IMR-90 (cell line): ENCODE measurements at regions not wholly inside any gene's neighbourhood (a gene's known extent, or its start where the extent isn't known, plus 50 kb on each side); places are given as distances from the start of the nearest gene placed in this dataset.

Source experiments
- ATAC-seq: fragments of 200-7000 bp; cut with Tn5 transposase; 2 replicates; pipeline ENCODE4 v1.9.1; 2020; ENCODE audit warnings: low read depth, mild to moderate bottlenecking, moderate library complexity
- BruUV-seq: library from RNA; stranded (reverse); fragments of 400-500 nt; replicated peaks from 2 replicates; lab custom pipeline; 2021; lab: Mats Ljungman, UMichigan
- CTCF ChIA-PET: fragments of 300-600 bp; formaldehyde crosslinking; extraction: SDS; loops from one replicate; lab custom pipeline; 2021; ENCODE audit warnings: antibody characterized with exemption; lab: Yijun Ruan, JAX
- POLR2A ChIA-PET: fragments of 300-600 bp; sonication (Branson Sonifier 250); formaldehyde crosslinking; loops from one replicate; lab custom pipeline; 2022; ENCODE audit warnings: antibody characterized with exemption; ENCODE audit not compliant: unreplicated experiment; lab: Charles Lee
- DNase-seq: peaks from one replicate; pipeline ENCODE4 v3.0.0; 2013
- H2AFZ ChIP-seq: replicated peaks from 2 replicates; pipeline ENCODE3; 2013; ENCODE audit warnings: low read length, mild to moderate bottlenecking; ENCODE audit not compliant: poor library complexity
- H2AK5ac ChIP-seq: 2 replicates; pipeline ENCODE4 v1.6.1; 2013; ENCODE audit warnings: low read depth, low read length, inconsistent platforms
- H2AK9ac ChIP-seq: replicated peaks from 2 replicates; pipeline ENCODE3; 2013; ENCODE audit warnings: mild to moderate bottlenecking, low read depth, low read length, moderate library complexity; ENCODE audit not compliant: poor library complexity
- H2BK120ac ChIP-seq: 2 replicates; pipeline ENCODE4 v1.6.1; 2013; ENCODE audit warnings: low read depth, low read length, inconsistent platforms
- H2BK15ac ChIP-seq: 3 replicates; pipeline ENCODE4 v1.6.1; 2013; ENCODE audit warnings: low read depth, low read length, inconsistent platforms
- H2BK20ac ChIP-seq: 2 replicates; pipeline ENCODE4 v1.6.1; 2013; ENCODE audit warnings: low read depth, mild to moderate bottlenecking, inconsistent platforms, low read length, moderate library complexity
- H2BK5ac ChIP-seq: 2 replicates; pipeline ENCODE4 v1.6.1; 2013; ENCODE audit warnings: mild to moderate bottlenecking, low read depth, low read length, inconsistent platforms; ENCODE audit not compliant: poor library complexity, severe bottlenecking
- H3K14ac ChIP-seq: replicated peaks from 2 replicates; pipeline ENCODE4 v1.6.1; 2013; ENCODE audit warnings: low read depth, low read length, inconsistent platforms
- H3K18ac ChIP-seq: 2 replicates; pipeline ENCODE4 v1.6.1; 2013; ENCODE audit warnings: low read depth, low read length, control low read depth
- H3K23ac ChIP-seq: 2 replicates; pipeline ENCODE4 v1.6.1; 2013; ENCODE audit warnings: low read depth, low read length, inconsistent platforms
- H3K27ac ChIP-seq: 2 replicates; pipeline ENCODE4 v1.5.1; 2013; ENCODE audit warnings: mild to moderate bottlenecking, control low read depth, low read length; ENCODE audit not compliant: insufficient read depth
- H3K27me3 ChIP-seq: 2 replicates; pipeline ENCODE4 v1.6.1; 2013; ENCODE audit warnings: low read length; ENCODE audit not compliant: control insufficient read depth, insufficient read depth
- H3K36me3 ChIP-seq: 2 replicates; pipeline ENCODE4 v1.6.1; 2013; ENCODE audit warnings: low read length, mixed read lengths; ENCODE audit not compliant: control insufficient read depth, insufficient read depth
- H3K4ac ChIP-seq: 2 replicates; pipeline ENCODE4 v1.6.1; 2013; ENCODE audit warnings: low read depth, low read length, inconsistent platforms
- H3K4me1 ChIP-seq: 2 replicates; pipeline ENCODE4 v1.6.1; 2013; ENCODE audit warnings: low read length, mixed read lengths; ENCODE audit not compliant: control insufficient read depth, insufficient read depth
- H3K4me2 ChIP-seq: 2 replicates; pipeline ENCODE4 v1.6.1; 2013; ENCODE audit warnings: low read depth, mild to moderate bottlenecking, control low read depth, low read length, moderate library complexity
- H3K4me3 ChIP-seq: 2 replicates; pipeline ENCODE4 v1.5.1; 2013; ENCODE audit warnings: low read depth, mild to moderate bottlenecking, control low read depth, low read length, moderate library complexity; ENCODE audit not compliant: insufficient read depth
- H3K56ac ChIP-seq: 2 replicates; pipeline ENCODE4 v1.6.1; 2013; ENCODE audit warnings: low read length, inconsistent platforms; ENCODE audit not compliant: insufficient read depth; ENCODE audit errors: extremely low read depth
- H3K79me1 ChIP-seq, 2 experiments: 2 replicates each; pipeline ENCODE4 v1.6.1; 2013; ENCODE audit warnings: low read length in 2 of 2, inconsistent platforms in 1 of 2, low read depth in 1 of 2
- H3K9ac ChIP-seq: 2 replicates; pipeline ENCODE4 v1.6.1; 2013; ENCODE audit warnings: low read depth, low read length, control low read depth
- H3K9me1 ChIP-seq: 2 replicates; pipeline ENCODE4 v1.6.1; 2013; ENCODE audit warnings: low read length, inconsistent platforms; ENCODE audit not compliant: insufficient read depth
- H3K9me3 ChIP-seq: 2 replicates; pipeline ENCODE4 v1.6.1; 2013; ENCODE audit warnings: low read length; ENCODE audit not compliant: control insufficient read depth, insufficient read depth
- H4K20me1 ChIP-seq: 2 replicates; pipeline ENCODE4 v1.6.1; 2013; ENCODE audit warnings: low read length, inconsistent platforms; ENCODE audit not compliant: insufficient read depth
- H4K5ac ChIP-seq: 2 replicates; pipeline ENCODE4 v1.6.1; 2013; ENCODE audit warnings: mild to moderate bottlenecking, low read depth, low read length, control low read depth
- H4K8ac ChIP-seq, 2 experiments: 2 replicates each; pipeline ENCODE4 v1.6.1; 2013; ENCODE audit warnings: low read depth in 2 of 2, low read length in 2 of 2, control low read depth in 1 of 2, inconsistent platforms in 1 of 2
- H4K91ac ChIP-seq: 2 replicates; pipeline ENCODE4 v1.6.1; 2013; ENCODE audit warnings: low read depth, low read length, inconsistent platforms; ENCODE audit not compliant: insufficient read depth
- BHLHE40 ChIP-seq: fragments of 150-350 bp; IDR thresholded peaks from 2 replicates; pipeline ENCODE4 v1.6.1; 2016; ENCODE audit warnings: mild to moderate bottlenecking, low read depth, low read length
- MAZ ChIP-seq: IDR thresholded peaks from 2 replicates; pipeline ENCODE4 v1.6.1; 2012; ENCODE audit warnings: low read depth, mild to moderate bottlenecking, low read length, improper control_type of control experiment, moderate library complexity, borderline replicate concordance
- RFX5 ChIP-seq: IDR thresholded peaks from 2 replicates; pipeline ENCODE4 v1.8.0; 2012; ENCODE audit warnings: low read depth, mild to moderate bottlenecking, low read length, moderate library complexity
- WGBS, 2 experiments: methylation state at CpG; one replicate each; pipeline versions ENCODE4 v1.1.5 to v1.1.7; 2013; ENCODE audit warnings: missing lambda C conversion rate in 2 of 2; ENCODE audit not compliant: insufficient read length in 1 of 2; ENCODE audit errors: extremely low coverage in 2 of 2; 5-methylcytosine and 5-hydroxymethylcytosine counted together
- dilution Hi-C: fragments of 300-500 bp; cut with HindIII; formaldehyde crosslinking; loops from one replicate; pipeline ENCODE4 v1.14.3; 2018; ENCODE audit warnings: low sequenced_read_pairs; ENCODE audit not compliant: unreplicated experiment
- in situ Hi-C: fragments of 300-500 bp; cut with MboI; formaldehyde crosslinking; loops from 3 replicates; pipeline ENCODE4 v1.14.3; 2019; ENCODE audit warnings: low sequenced_read_pairs, inconsistent platforms, mixed read lengths
- intact Hi-C: fragments of 100-400 bp; cut with micrococcal nuclease; formaldehyde crosslinking; loops from 2 replicates; pipeline ENCODE4 v1.10.0; 2022
- TF ChIP-seq, protein P1 (sequence below): conservative IDR thresholded peaks from 2 replicates; pipeline ENCODE4 v1.5.1; 2012; ENCODE audit warnings: mild to moderate bottlenecking, low read depth, low read length, improper control_type of control experiment
- TF ChIP-seq, protein P2 (sequence below): fragments of 150-350 bp; IDR thresholded peaks from 2 replicates; pipeline ENCODE4 v1.6.1; 2017; ENCODE audit warnings: mild to moderate bottlenecking, antibody characterized with exemption, low read length, low read depth

DNA sequence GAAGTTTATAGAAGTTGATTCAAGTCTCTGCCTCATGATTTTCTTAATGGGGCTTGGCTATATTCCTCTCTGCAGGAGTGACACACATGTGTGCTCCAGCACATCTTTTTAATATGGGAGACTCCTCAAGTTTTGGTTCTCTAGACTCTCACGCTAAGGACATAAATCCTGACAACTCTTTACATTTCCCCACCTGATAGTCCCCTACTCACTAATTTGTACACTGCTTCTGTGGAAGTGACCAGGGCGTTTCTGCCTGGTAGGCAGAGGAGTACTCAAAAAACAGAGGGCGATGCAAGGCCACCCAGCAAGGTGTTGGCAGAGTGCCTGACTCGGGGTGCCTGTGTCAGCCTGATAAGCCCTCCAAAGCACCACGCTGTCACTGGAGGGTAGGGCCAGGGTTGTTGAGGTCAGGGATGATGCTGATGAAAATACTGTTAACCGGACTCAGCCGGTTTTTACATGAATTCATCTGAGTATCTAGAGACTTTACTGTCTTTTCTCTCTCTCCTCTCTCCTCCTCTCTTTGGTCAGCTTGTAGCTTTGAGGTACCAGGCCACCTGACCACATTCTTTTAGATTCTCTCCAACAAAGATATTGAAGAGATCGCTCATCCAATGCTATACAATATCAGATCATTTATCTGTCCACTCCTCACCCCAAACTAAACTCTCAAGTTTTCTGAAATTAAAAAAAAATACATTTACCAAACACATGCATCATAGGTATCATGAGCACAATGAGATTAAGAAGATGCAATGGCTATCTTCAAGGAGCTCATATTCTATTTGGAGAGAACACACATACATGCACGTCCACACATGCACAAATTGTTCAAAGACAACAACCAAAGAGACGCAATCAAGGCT, 205.2 kb downstream of the PIK3R1 start (continued):
- TF ChIP-seq RFX5 = no peak

DNA sequence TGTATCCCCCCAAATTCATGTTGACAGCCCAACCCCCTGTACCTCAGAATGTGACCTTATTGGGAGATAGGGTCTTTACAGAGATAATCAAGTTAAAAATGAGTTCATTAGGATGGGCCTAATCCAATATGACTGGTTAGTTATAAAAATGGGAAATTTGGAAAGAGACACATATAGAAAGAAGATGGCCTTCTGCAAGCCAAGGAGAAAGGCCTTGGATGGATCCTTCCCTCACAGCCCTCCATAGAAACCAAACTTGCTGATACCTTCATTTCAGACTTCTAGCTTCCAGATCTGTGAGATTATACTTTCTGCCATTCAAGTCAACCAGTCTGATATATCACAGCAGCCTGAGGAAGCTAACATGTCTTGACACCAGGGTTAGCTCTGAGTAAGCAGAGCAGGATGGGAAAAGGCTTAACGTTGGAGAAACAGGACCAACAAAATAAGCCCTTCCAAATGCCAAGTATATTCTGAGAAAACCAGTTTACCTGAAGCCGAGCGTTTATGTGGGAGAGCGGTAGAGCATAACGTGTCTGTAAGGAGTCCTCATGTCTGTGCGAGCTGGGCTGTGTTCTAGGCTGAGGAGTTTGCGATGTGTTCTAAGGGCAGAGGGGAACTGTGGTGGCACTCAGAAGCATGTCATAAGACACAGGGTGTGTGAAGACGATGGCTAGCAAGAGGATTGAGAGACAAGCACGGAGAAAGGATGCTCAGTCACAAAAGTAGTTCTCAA, 206.1 kb downstream of the PIK3R1 start:
- no peak overlapping the region for H2AFZ ChIP-seq
- no peak overlapping the region for H3K4me3 ChIP-seq
- H3K4me2 ChIP-seq = no peak overlapping the region
- TF ChIP-seq MAZ = no peak
- TF ChIP-seq, protein P1, sequence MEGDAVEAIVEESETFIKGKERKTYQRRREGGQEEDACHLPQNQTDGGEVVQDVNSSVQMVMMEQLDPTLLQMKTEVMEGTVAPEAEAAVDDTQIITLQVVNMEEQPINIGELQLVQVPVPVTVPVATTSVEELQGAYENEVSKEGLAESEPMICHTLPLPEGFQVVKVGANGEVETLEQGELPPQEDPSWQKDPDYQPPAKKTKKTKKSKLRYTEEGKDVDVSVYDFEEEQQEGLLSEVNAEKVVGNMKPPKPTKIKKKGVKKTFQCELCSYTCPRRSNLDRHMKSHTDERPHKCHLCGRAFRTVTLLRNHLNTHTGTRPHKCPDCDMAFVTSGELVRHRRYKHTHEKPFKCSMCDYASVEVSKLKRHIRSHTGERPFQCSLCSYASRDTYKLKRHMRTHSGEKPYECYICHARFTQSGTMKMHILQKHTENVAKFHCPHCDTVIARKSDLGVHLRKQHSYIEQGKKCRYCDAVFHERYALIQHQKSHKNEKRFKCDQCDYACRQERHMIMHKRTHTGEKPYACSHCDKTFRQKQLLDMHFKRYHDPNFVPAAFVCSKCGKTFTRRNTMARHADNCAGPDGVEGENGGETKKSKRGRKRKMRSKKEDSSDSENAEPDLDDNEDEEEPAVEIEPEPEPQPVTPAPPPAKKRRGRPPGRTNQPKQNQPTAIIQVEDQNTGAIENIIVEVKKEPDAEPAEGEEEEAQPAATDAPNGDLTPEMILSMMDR = no peak
- no peak for TF ChIP-seq BHLHE40
- no peak for TF ChIP-seq RFX5
- TF ChIP-seq, protein P2, sequence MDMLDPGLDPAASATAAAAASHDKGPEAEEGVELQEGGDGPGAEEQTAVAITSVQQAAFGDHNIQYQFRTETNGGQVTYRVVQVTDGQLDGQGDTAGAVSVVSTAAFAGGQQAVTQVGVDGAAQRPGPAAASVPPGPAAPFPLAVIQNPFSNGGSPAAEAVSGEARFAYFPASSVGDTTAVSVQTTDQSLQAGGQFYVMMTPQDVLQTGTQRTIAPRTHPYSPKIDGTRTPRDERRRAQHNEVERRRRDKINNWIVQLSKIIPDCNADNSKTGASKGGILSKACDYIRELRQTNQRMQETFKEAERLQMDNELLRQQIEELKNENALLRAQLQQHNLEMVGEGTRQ = no peak
- peaks cover 7% of the 10 kb centered on the region; the same call in 1 of the 2 replicates for H3K4me1 ChIP-seq
- H2AK9ac ChIP-seq = no peak overlapping the region
- H4K20me1 ChIP-seq = no peaks in the 10 kb centered on the region
- no peak overlapping the region for H4K5ac ChIP-seq
- no peaks in the 10 kb centered on the region for H3K36me3 ChIP-seq
- no peak overlapping the region for H3K23ac ChIP-seq
- WGBS, 2 experiments = 100% methylated on average over 1 of the region's 9 CpGs; no CpG with 5 or more reads in 1 of the 2 experiments
- no peak overlapping the region for H3K56ac ChIP-seq
- no peak overlapping the region for H4K8ac ChIP-seq
- no peak overlapping the region for H4K91ac ChIP-seq
- no peak overlapping the region for H3K18ac ChIP-seq
- H2BK120ac ChIP-seq = no peak overlapping the region
- H3K9me3 ChIP-seq = no peaks in the 10 kb centered on the region
- ATAC-seq = no peak
- ChIA-PET CTCF (no interaction called here), POLR2A (no interaction called here)
- dilution Hi-C loops = no loop called here
- H3K9me1 ChIP-seq = 0 out of 2 replicates have a peak, but pooled peaks cover 3% of the 10 kb centered on the region
- H2BK20ac ChIP-seq = no peak overlapping the region
- H3K27me3 ChIP-seq = no peaks in the 10 kb centered on the region
- no peak for DNase-seq
- no peak overlapping the region for H3K27ac ChIP-seq
- intact Hi-C loops = no loop called here
- no peak overlapping the region for H3K14ac ChIP-seq
- no peak overlapping the region for H3K9ac ChIP-seq
- no peak overlapping the region; the same call in 1 of the 2 replicates for H2AK5ac ChIP-seq
- no TSS peak for BruUV-seq
- no peak overlapping the region for H3K4ac ChIP-seq
- no peak overlapping the region for H2BK15ac ChIP-seq
- in situ Hi-C loops = no loop called here
- no peak overlapping the region for H2BK5ac ChIP-seq
- H3K79me1 ChIP-seq = no peaks in the 10 kb centered on the region
